ENCODE measurements at regions not wholly inside any gene's neighbourhood (a gene's known extent, or its start where the extent isn't known, plus 50 kb on each side); places are given as distances from the start of the nearest gene placed in this dataset.

DNA sequence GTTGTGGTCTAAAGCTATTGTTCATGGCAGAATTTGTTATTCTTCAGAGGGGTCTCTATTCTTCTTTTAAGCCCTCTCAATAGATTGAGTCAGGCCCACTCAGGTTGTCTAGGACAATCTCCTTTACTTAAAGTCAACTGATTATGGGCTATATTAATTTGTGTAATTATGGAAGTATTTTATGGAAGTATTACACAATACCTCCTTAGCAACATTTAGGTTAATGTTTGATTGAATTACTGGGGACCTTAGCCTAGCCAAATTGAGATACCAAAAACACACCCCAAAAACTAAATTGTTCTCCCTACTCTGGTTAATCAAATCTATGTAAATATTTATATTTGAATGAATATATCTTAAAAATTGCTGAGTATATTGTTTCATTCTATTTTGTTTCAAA, 347.1 kb upstream of the GRIN3A start:
- DNase-seq (no peak), ATAC-seq (ENCODE audit: low read depth in 2 of 2) (no peak)
- Mint-ChIP-seq H3K27ac (no peak overlapping the region), H3K9me3 (peaks cover 0 to 9% (median 3%) of the 10 kb centered on the region in 7 donors), H3K36me3 (no peaks in the 10 kb centered on the region), H3K4me1 (no peaks in the 10 kb centered on the region), H3K4me3 (no peak overlapping the region), H3K27me3 (no peaks in the 10 kb centered on the region)
- no peak overlapping the region for H3K4me3 ChIP-seq (ENCODE audit: low read depth, low read length)
- no peaks in the 10 kb centered on the region for H3K4me1 ChIP-seq (ENCODE audit: control insufficient read depth, insufficient read depth, low read length, poor library complexity, severe bottlenecking)
- no peaks in the 10 kb centered on the region for H3K9me3 ChIP-seq (ENCODE audit: control insufficient read depth in 2 of 2, low read length in 2 of 2)
- H3K27me3 ChIP-seq (ENCODE audit: control insufficient read depth, insufficient read depth, low read length): no peaks in the 10 kb centered on the region
- H3K27ac ChIP-seq (ENCODE audit: insufficient read depth, low read length, poor library complexity, severe bottlenecking): no peak overlapping the region
- no peaks in the 10 kb centered on the region for H3K36me3 ChIP-seq (ENCODE audit: control insufficient read depth, insufficient read depth, low read length)

DNA sequence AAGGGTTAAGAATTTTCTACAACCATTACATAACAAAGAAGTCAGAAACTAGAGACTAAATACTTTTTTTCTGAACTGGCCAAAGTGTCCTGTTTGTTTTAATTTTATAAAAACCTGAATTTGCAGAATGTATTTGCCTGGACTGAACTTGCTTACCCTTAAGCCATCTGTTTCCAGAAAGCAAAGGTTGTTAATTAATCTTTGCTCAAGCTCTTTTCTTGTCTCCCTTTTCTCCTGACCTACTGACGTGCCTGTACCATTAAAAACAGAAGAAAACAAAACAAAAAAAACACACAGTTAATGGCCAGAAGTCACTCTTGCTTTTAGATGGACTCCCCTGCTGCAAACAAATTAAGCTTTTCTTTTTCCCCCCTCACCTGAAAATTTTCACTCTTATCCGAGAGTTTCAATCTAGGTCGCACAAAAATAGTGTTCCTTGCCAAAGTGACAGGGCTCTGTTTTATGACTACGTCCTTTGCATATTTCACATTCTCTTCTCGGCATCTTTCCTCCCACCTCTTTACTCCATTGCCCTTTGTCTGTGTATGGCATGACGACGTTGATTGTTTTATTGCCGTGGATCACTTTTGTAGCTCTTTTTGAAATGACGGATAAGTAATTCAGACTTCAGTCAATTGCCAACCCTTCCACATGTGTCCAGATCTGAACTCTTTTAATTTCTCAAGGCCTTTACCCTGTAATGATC, 333.8 kb upstream of the GRIN3A start:
- Mint-ChIP-seq H3K4me1 (peaks cover 0 to 2% (median 0%) of the 10 kb centered on the region in 4 donors), H3K36me3 (no peaks in the 10 kb centered on the region), H3K4me3 (no peak overlapping the region), H3K27ac (no peak overlapping the region), H3K9me3 (peaks cover 2 to 19% (median 6%) of the 10 kb centered on the region in 7 donors), H3K27me3 (no peaks in the 10 kb centered on the region)
- no peak for DNase-seq
- Histone ChIP-seq H3K36me3 (ENCODE audit: control insufficient read depth, insufficient read depth, low read length) (no peaks in the 10 kb centered on the region), H3K4me1 (ENCODE audit: control insufficient read depth, insufficient read depth, low read length, poor library complexity, severe bottlenecking) (no peaks in the 10 kb centered on the region), H3K9me3 (ENCODE audit: control insufficient read depth in 2 of 2, low read length in 2 of 2) (peaks cover 0 to 2% of the 10 kb centered on the region in 2 experiments), H3K27ac (ENCODE audit: insufficient read depth, low read length, poor library complexity, severe bottlenecking) (no peak overlapping the region), H3K27me3 (ENCODE audit: control insufficient read depth, insufficient read depth, low read length) (no peaks in the 10 kb centered on the region), H3K4me3 (ENCODE audit: low read depth, low read length) (no peak overlapping the region)
- ATAC-seq (ENCODE audit: low read depth in 2 of 2): no peak

DNA sequence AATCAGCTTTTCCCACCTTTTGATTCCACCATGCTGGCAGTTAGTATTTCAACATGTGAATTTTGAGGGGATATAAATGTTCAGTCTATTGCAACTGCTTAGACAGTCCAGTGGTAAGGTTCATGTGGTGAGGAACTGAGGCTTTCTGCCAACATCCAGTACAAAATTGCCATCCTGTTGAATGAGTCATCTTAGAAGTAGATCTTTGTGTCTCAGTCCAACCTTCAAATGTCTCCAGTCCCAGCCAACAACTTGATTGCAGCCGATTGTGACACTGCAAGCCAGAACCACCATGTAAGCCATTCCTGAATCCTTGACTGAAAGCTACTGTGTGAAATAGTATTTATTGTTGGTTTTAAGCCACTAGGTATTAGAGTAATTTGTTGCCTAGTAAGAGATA, 331.5 kb upstream of the GRIN3A start:
- no peak overlapping the region for H3K27ac ChIP-seq (ENCODE audit: insufficient read depth, low read length, poor library complexity, severe bottlenecking)
- H3K9me3 ChIP-seq (ENCODE audit: control insufficient read depth in 2 of 2, low read length in 2 of 2): peaks cover 0 to 2% of the 10 kb centered on the region in 2 experiments
- Mint-ChIP-seq H3K27ac (no peak overlapping the region), H3K36me3 (no peaks in the 10 kb centered on the region), H3K4me1 (peaks cover 0 to 2% (median 0%) of the 10 kb centered on the region in 4 donors), H3K4me3 (no peak overlapping the region), H3K9me3 (peaks cover 0 to 18% (median 9%) of the 10 kb centered on the region in 7 donors), H3K27me3 (no peaks in the 10 kb centered on the region)
- no peaks in the 10 kb centered on the region for H3K36me3 ChIP-seq (ENCODE audit: control insufficient read depth, insufficient read depth, low read length)
- ATAC-seq (ENCODE audit: low read depth in 2 of 2) (no peak), DNase-seq (no peak)
- H3K27me3 ChIP-seq (ENCODE audit: control insufficient read depth, insufficient read depth, low read length): no peaks in the 10 kb centered on the region
- no peak overlapping the region for H3K4me3 ChIP-seq (ENCODE audit: low read depth, low read length)
- no peaks in the 10 kb centered on the region for H3K4me1 ChIP-seq (ENCODE audit: control insufficient read depth, insufficient read depth, low read length, poor library complexity, severe bottlenecking)

DNA sequence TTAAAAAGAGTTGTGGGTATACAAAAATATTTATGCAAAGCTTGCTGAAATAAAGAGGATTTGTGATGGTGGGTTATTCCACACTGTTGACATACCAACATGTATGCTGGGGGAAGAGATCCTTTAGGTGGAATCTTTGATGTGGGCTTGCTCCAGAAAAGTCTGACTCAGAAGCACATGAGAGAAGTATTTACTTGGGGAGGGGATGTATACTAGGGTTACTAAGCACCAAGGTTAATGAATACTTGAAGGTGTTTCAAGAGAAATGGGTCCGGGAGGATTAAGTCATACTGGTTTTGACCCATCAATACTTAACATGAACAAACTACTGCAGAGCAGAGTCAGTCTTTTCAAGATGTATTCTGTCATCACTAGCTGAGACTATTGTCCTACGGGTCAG, 316.4 kb upstream of the GRIN3A start:
- no peaks in the 10 kb centered on the region for H3K27me3 ChIP-seq (ENCODE audit: control insufficient read depth, insufficient read depth, low read length)
- H3K9me3 Mint-ChIP-seq: peaks cover 1 to 12% (median 2%) of the 10 kb centered on the region in 7 donors
- no peaks in the 10 kb centered on the region for H3K4me1 ChIP-seq (ENCODE audit: control insufficient read depth, insufficient read depth, low read length, poor library complexity, severe bottlenecking)
- no peaks in the 10 kb centered on the region for H3K4me1 Mint-ChIP-seq
- H3K9me3 ChIP-seq (ENCODE audit: control insufficient read depth in 2 of 2, low read length in 2 of 2): no peaks in the 10 kb centered on the region
- H3K27me3 Mint-ChIP-seq: no peaks in the 10 kb centered on the region
- no peak overlapping the region for H3K4me3 ChIP-seq (ENCODE audit: low read depth, low read length)
- H3K27ac ChIP-seq (ENCODE audit: insufficient read depth, low read length, poor library complexity, severe bottlenecking): no peak overlapping the region
- no peaks in the 10 kb centered on the region for H3K36me3 Mint-ChIP-seq
- H3K36me3 ChIP-seq (ENCODE audit: control insufficient read depth, insufficient read depth, low read length): no peaks in the 10 kb centered on the region
- no peak overlapping the region for H3K4me3 Mint-ChIP-seq
- peak overlapping the region in 1 of 3 donors; percentile 26 for H3K27ac Mint-ChIP-seq
- no peak for DNase-seq
- no peak for ATAC-seq (ENCODE audit: low read depth in 2 of 2)

DNA sequence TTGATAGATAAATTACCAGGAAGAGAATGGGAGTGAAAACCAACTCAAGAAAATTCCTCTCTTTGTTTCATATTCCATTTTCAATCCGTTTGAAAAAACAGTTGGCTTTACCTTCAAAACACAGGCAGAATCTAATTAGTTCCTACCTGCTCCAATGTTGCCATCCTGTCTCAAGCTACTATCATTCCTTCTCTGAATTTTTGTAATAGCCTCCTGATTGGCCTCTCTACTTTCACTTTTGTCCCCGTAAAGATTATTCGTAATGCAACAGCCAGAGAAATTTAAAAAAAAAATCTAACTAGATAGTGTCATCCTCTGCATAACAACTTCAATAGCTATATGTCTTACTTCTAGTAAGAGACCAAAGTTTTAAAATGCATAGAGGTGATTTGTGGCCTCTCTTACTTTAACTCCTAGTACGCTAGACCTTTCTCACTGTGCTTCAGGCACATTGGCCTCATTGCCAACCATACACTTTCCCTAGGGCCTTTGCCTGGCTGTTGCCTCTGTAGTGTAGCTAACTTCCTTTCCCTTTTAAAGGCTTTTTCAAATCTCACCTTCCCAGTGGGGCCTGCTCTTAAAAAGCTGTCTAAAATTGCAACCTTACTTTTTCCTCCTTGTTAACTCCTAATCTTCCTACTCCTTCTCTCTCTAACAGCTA, 311.3 kb upstream of the GRIN3A start:
- Mint-ChIP-seq H3K36me3 (no peaks in the 10 kb centered on the region), H3K27ac (peak overlapping the region in 1 of 3 donors; percentile 53), H3K9me3 (peaks cover 0 to 19% (median 4%) of the 10 kb centered on the region in 7 donors), H3K27me3 (no peaks in the 10 kb centered on the region), H3K4me3 (no peak overlapping the region), H3K4me1 (no peaks in the 10 kb centered on the region)
- Histone ChIP-seq H3K4me1 (ENCODE audit: control insufficient read depth, insufficient read depth, low read length, poor library complexity, severe bottlenecking) (no peaks in the 10 kb centered on the region), H3K27me3 (ENCODE audit: control insufficient read depth, insufficient read depth, low read length) (no peaks in the 10 kb centered on the region), H3K27ac (ENCODE audit: insufficient read depth, low read length, poor library complexity, severe bottlenecking) (no peak overlapping the region), H3K36me3 (ENCODE audit: control insufficient read depth, insufficient read depth, low read length) (no peaks in the 10 kb centered on the region), H3K4me3 (ENCODE audit: low read depth, low read length) (no peak overlapping the region), H3K9me3 (ENCODE audit: control insufficient read depth in 2 of 2, low read length in 2 of 2) (no peaks in the 10 kb centered on the region)
- DNase-seq (no peak), ATAC-seq (ENCODE audit: low read depth in 2 of 2) (peak in 1 of 2 donors; percentile 25)

DNA sequence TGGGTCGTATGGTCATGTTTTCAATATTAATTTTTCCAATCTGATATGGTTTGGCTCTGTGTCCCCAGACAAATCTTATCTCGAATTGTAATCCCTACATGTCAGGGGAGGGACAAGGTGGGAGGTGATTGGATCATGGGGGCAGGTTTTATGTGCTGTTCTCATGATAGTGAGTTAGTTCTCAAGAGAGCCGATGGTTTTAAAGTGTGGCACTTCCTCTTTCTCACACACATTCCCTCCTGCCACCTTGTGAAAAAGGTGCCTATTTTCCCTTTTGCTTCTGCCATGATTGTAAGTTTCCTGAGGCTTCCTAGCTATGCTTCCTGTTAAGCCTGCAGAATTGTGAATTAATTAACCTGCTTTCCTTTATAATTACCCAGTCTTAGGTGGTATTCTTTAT, 309.1 kb upstream of the GRIN3A start:
- no peaks in the 10 kb centered on the region for H3K36me3 Mint-ChIP-seq
- H3K4me1 Mint-ChIP-seq: no peaks in the 10 kb centered on the region
- Histone ChIP-seq H3K4me3 (ENCODE audit: low read depth, low read length) (no peak overlapping the region), H3K27ac (ENCODE audit: insufficient read depth, low read length, poor library complexity, severe bottlenecking) (no peak overlapping the region), H3K27me3 (ENCODE audit: control insufficient read depth, insufficient read depth, low read length) (no peaks in the 10 kb centered on the region), H3K9me3 (ENCODE audit: control insufficient read depth in 2 of 2, low read length in 2 of 2) (no peaks in the 10 kb centered on the region), H3K4me1 (ENCODE audit: control insufficient read depth, insufficient read depth, low read length, poor library complexity, severe bottlenecking) (no peaks in the 10 kb centered on the region), H3K36me3 (ENCODE audit: control insufficient read depth, insufficient read depth, low read length) (no peaks in the 10 kb centered on the region)
- H3K27me3 Mint-ChIP-seq: no peaks in the 10 kb centered on the region
- DNase-seq (no peak), ATAC-seq (ENCODE audit: low read depth in 2 of 2) (no peak)
- no peak overlapping the region for H3K27ac Mint-ChIP-seq
- H3K9me3 Mint-ChIP-seq: peaks cover 0 to 17% (median 3%) of the 10 kb centered on the region in 7 donors
- no peak overlapping the region for H3K4me3 Mint-ChIP-seq

DNA sequence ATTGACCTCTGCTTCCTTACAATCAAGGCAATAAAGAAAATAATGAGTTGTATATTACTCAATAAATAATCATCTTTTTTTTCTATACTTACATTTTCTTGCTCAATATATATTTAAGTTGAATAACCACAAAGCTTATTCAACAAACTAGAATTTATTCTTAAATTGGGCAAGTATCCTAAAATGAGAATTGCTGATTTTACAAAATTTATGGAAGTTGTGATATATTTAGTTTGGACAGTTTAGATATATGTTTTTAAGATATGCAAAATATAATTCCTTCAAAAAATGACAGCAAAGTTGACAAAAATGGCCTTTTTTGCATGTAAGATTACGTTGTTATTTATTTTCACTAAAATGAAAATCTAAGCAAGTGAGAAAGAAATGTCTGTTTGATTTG, 305.7 kb upstream of the GRIN3A start:
- Histone ChIP-seq H3K4me3 (ENCODE audit: low read depth, low read length) (no peak overlapping the region), H3K36me3 (ENCODE audit: control insufficient read depth, insufficient read depth, low read length) (no peaks in the 10 kb centered on the region), H3K27ac (ENCODE audit: insufficient read depth, low read length, poor library complexity, severe bottlenecking) (no peak overlapping the region), H3K4me1 (ENCODE audit: control insufficient read depth, insufficient read depth, low read length, poor library complexity, severe bottlenecking) (no peaks in the 10 kb centered on the region), H3K9me3 (ENCODE audit: control insufficient read depth in 2 of 2, low read length in 2 of 2) (no peaks in the 10 kb centered on the region), H3K27me3 (ENCODE audit: control insufficient read depth, insufficient read depth, low read length) (no peaks in the 10 kb centered on the region)
- H3K27ac Mint-ChIP-seq: no peak overlapping the region
- no peaks in the 10 kb centered on the region for H3K36me3 Mint-ChIP-seq
- no peaks in the 10 kb centered on the region for H3K4me1 Mint-ChIP-seq
- H3K9me3 Mint-ChIP-seq: peaks cover 0 to 17% (median 3%) of the 10 kb centered on the region in 7 donors
- ATAC-seq (ENCODE audit: low read depth in 2 of 2) (no peak), DNase-seq (no peak)
- H3K4me3 Mint-ChIP-seq: no peak overlapping the region
- no peaks in the 10 kb centered on the region for H3K27me3 Mint-ChIP-seq

DNA sequence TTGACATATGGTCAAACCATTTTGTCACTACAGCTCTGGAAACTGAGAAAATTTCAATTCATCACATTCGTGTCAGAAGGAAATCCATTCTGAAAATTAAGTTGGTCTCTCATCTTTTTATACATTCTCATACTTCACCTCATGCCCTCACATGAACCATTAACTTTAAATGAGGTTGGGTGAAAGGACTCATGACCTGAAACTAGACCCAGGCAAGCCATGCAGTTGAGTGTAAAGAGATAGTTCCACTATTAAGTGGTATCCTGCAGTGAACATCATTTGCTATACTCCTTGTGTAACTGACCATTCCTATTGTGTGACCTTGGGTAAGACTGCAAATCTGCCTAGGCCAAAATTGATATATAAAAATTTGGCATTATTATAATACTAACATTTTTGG, 299.6 kb upstream of the GRIN3A start:
- no peaks in the 10 kb centered on the region for H3K27me3 Mint-ChIP-seq
- DNase-seq (no peak), ATAC-seq (ENCODE audit: low read depth in 2 of 2) (no peak)
- no peaks in the 10 kb centered on the region for H3K36me3 Mint-ChIP-seq
- no peaks in the 10 kb centered on the region for H3K27me3 ChIP-seq (ENCODE audit: control insufficient read depth, insufficient read depth, low read length)
- H3K27ac ChIP-seq (ENCODE audit: insufficient read depth, low read length, poor library complexity, severe bottlenecking): no peak overlapping the region
- peaks cover 0 to 2% of the 10 kb centered on the region in 2 experiments for H3K9me3 ChIP-seq (ENCODE audit: control insufficient read depth in 2 of 2, low read length in 2 of 2)
- H3K27ac Mint-ChIP-seq: no peak overlapping the region
- H3K9me3 Mint-ChIP-seq: peaks cover 0 to 3% (median 2%) of the 10 kb centered on the region in 7 donors
- no peaks in the 10 kb centered on the region for H3K36me3 ChIP-seq (ENCODE audit: control insufficient read depth, insufficient read depth, low read length)
- H3K4me3 Mint-ChIP-seq: no peak overlapping the region
- H3K4me1 Mint-ChIP-seq: no peaks in the 10 kb centered on the region
- no peak overlapping the region for H3K4me3 ChIP-seq (ENCODE audit: low read depth, low read length)
- H3K4me1 ChIP-seq (ENCODE audit: control insufficient read depth, insufficient read depth, low read length, poor library complexity, severe bottlenecking): no peaks in the 10 kb centered on the region
